A673 (cell line): ENCODE measurements at regions not wholly inside any gene's neighbourhood (a gene's known extent, or its start where the extent isn't known, plus 50 kb on each side); places are given as distances from the start of the nearest gene placed in this dataset.

Source experiments
- CTCF ChIP-seq: fragments of 300-800, 200-600 bp; sonication (generic); conservative IDR thresholded peaks from 2 replicates; pipeline ENCODE4 v1.5.1; 2017; ENCODE audit warnings: low read depth, mild to moderate bottlenecking, antibody characterized with exemption, low read length, moderate library complexity, mixed read lengths
- EZH2 ChIP-seq: fragments of 200-600 bp; sonication (generic); IDR thresholded peaks from 2 replicates; pipeline ENCODE4 v1.6.1; 2017; ENCODE audit warnings: borderline replicate concordance, low read depth, mild to moderate bottlenecking, mixed read lengths, antibody characterized with exemption, low read length; ENCODE audit not compliant: poor library complexity, severe bottlenecking

- TF ChIP-seq CTCF (no peak), EZH2 (no peak)
Measured at GRCh38 chr14:40402957-40403356, 970.7 kb upstream of the FBXO33 start.
